Stomach (tissue), 4 donors: ENCODE measurements at regions not wholly inside any gene's neighbourhood (a gene's known extent, or its start where the extent isn't known, plus 50 kb on each side); places are given as distances from the start of the nearest gene placed in this dataset.

Experiments
- CTCF ChIP-seq, 7 experiments: fragments of 450-650 bp in 4 of 7; fragments of 200-600 bp in 3 of 7; sonication (generic) in 3 of 7; IDR thresholded peaks; one replicate each; pipeline ENCODE4 v1.5.1; 2016 to 2019; ENCODE audit warnings: antibody characterized with exemption in 7 of 7, control low read depth in 2 of 7, mild to moderate bottlenecking in 1 of 7
- EP300 ChIP-seq: sonication (generic); formaldehyde crosslinking; IDR thresholded peaks from one replicate; pipeline ENCODE4 v1.6.1; 2017; ENCODE audit warnings: antibody characterized with exemption
- POLR2A ChIP-seq, 4 donors: fragments of 450-650 bp; IDR thresholded peaks; one replicate each; pipeline ENCODE4 v1.6.1; 2016; ENCODE audit warnings: antibody characterized with exemption in 4 of 4, control low read depth in 2 of 4, mild to moderate bottlenecking in 1 of 4, moderate library complexity in 1 of 4
- POLR2AphosphoS5 ChIP-seq, 3 donors: sonication (generic); formaldehyde crosslinking; IDR thresholded peaks; one replicate each; pipeline ENCODE4 v1.6.1; 2016; ENCODE audit warnings: antibody characterized with exemption in 3 of 3

- TF ChIP-seq CTCF (IDR thresholded peaks at IDR 0.05) (no peak), POLR2AphosphoS5 (IDR thresholded peaks at IDR 0.05) (no peak), POLR2A (IDR thresholded peaks at IDR 0.05) (no peak), EP300 (no peak)
Measured at GRCh38 chr2:146870691-146871090, 974.1 kb upstream of the ACVR2A start.
